ENCODE measurements at regions not wholly inside any gene's neighbourhood (a gene's known extent, or its start where the extent isn't known, plus 50 kb on each side); places are given as distances from the start of the nearest gene placed in this dataset.

GRCh38 chr2:207421671-207422070 is 108.1 kb upstream of the CREB1 start:
- no peak for TF ChIP-seq CTCF (IDR thresholded peaks at IDR 0.05)
- Histone ChIP-seq H3K4me3 (no peak overlapping the region), H3K9me3 (no peaks in the 10 kb centered on the region), H3K4me1 (no peaks in the 10 kb centered on the region), H3K27me3 (no peaks in the 10 kb centered on the region), H3K36me3 (no peaks in the 10 kb centered on the region), H3K27ac (no peak overlapping the region)
- intact Hi-C loops (cut with DNase I), result no loop called here
- no peak for DNase-seq (ENCODE audit: low spot score in 2 of 2)

GRCh38 chr2:207422380-207422779 is 107.4 kb upstream of the CREB1 start:
- intact Hi-C loops (cut with DNase I), result no loop called here
- DNase-seq (ENCODE audit: low spot score in 2 of 2), result no peak
- H3K27ac ChIP-seq, result no peak overlapping the region
- H3K9me3 ChIP-seq, result no peaks in the 10 kb centered on the region
- H3K36me3 ChIP-seq, result no peaks in the 10 kb centered on the region
- TF ChIP-seq CTCF (IDR thresholded peaks at IDR 0.05), result no peak
- H3K4me1 ChIP-seq, result no peaks in the 10 kb centered on the region
- no peaks in the 10 kb centered on the region for H3K27me3 ChIP-seq
- H3K4me3 ChIP-seq, result no peak overlapping the region

- H3K4me3 ChIP-seq, result no peak overlapping the region
- TF ChIP-seq CTCF (IDR thresholded peaks at IDR 0.05), result no peak
- DNase-seq (ENCODE audit: low spot score in 2 of 2), result no peak
- no peak overlapping the region for H3K27ac ChIP-seq
- H3K27me3 ChIP-seq, result no peaks in the 10 kb centered on the region
- intact Hi-C loops (cut with DNase I), result no loop called here
- no peaks in the 10 kb centered on the region for H3K9me3 ChIP-seq
- no peaks in the 10 kb centered on the region for H3K4me1 ChIP-seq
- no peaks in the 10 kb centered on the region for H3K36me3 ChIP-seq
These were observed 105.9 kb upstream of the CREB1 start for GRCh38 chr2:207423886-207424285.

- intact Hi-C loops (cut with DNase I), result no loop called here
- no peak for DNase-seq (ENCODE audit: low spot score in 2 of 2)
- Histone ChIP-seq H3K27me3 (no peaks in the 10 kb centered on the region), H3K9me3 (no peaks in the 10 kb centered on the region), H3K27ac (no peak overlapping the region), H3K36me3 (no peaks in the 10 kb centered on the region), H3K4me3 (no peak overlapping the region), H3K4me1 (no peaks in the 10 kb centered on the region)
- TF ChIP-seq CTCF (IDR thresholded peaks at IDR 0.05), result no peak
These were observed 101.8 kb upstream of the CREB1 start for GRCh38 chr2:207427986-207428385.

- Histone ChIP-seq H3K9me3 (no peaks in the 10 kb centered on the region), H3K27me3 (no peaks in the 10 kb centered on the region), H3K4me1 (no peaks in the 10 kb centered on the region), H3K4me3 (no peak overlapping the region), H3K27ac (no peak overlapping the region), H3K36me3 (no peaks in the 10 kb centered on the region)
- no peak for TF ChIP-seq CTCF (IDR thresholded peaks at IDR 0.05)
- intact Hi-C loops (cut with DNase I), result no loop called here
- DNase-seq (ENCODE audit: low spot score in 2 of 2), result no peak
These were observed 101.2 kb upstream of the CREB1 start for GRCh38 chr2:207428573-207428972.

- H3K27ac ChIP-seq, result no peak overlapping the region
- no peaks in the 10 kb centered on the region for H3K36me3 ChIP-seq
- intact Hi-C loops (cut with DNase I), result loop anchor here (10.0 kb wide), 1 partner anchor 148 kb away; no protein-coding TSS in a partner anchor
- no peak for DNase-seq (ENCODE audit: low spot score in 2 of 2)
- no peak overlapping the region for H3K4me3 ChIP-seq
- H3K9me3 ChIP-seq, result no peaks in the 10 kb centered on the region
- no peak for TF ChIP-seq CTCF (IDR thresholded peaks at IDR 0.05)
- H3K4me1 ChIP-seq, result no peaks in the 10 kb centered on the region
- no peaks in the 10 kb centered on the region for H3K27me3 ChIP-seq
These were observed 97.3 kb upstream of the CREB1 start for GRCh38 chr2:207432453-207432852.

Data from ascending aorta (tissue), 2 donors.